AG10803 (cell line): ENCODE measurements at regions not wholly inside any gene's neighbourhood (a gene's known extent, or its start where the extent isn't known, plus 50 kb on each side); places are given as distances from the start of the nearest gene placed in this dataset.

Experiments used
- DNase-seq: peaks from one replicate; pipeline ENCODE4 v3.0.0; 2010; ENCODE audit warnings: low read depth
- H3K4me3 ChIP-seq: 2 replicates; pipeline ENCODE4 v1.5.1; 2011; ENCODE audit warnings: mild to moderate bottlenecking, low read length, control low read depth
- TF ChIP-seq, protein P1 (sequence below): conservative IDR thresholded peaks from 2 replicates; pipeline ENCODE4 v1.5.1; 2011; ENCODE audit warnings: mild to moderate bottlenecking, low read length, control low read depth, inconsistent platforms

- no peak for DNase-seq
- no peak overlapping the region for H3K4me3 ChIP-seq
- TF ChIP-seq, protein P1, sequence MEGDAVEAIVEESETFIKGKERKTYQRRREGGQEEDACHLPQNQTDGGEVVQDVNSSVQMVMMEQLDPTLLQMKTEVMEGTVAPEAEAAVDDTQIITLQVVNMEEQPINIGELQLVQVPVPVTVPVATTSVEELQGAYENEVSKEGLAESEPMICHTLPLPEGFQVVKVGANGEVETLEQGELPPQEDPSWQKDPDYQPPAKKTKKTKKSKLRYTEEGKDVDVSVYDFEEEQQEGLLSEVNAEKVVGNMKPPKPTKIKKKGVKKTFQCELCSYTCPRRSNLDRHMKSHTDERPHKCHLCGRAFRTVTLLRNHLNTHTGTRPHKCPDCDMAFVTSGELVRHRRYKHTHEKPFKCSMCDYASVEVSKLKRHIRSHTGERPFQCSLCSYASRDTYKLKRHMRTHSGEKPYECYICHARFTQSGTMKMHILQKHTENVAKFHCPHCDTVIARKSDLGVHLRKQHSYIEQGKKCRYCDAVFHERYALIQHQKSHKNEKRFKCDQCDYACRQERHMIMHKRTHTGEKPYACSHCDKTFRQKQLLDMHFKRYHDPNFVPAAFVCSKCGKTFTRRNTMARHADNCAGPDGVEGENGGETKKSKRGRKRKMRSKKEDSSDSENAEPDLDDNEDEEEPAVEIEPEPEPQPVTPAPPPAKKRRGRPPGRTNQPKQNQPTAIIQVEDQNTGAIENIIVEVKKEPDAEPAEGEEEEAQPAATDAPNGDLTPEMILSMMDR = no peak
Measured at GRCh38 chr1:88401313-88401712, 282.8 kb upstream of the PKN2 start.

- H3K4me3 ChIP-seq = no peak overlapping the region
- no peak for DNase-seq
- TF ChIP-seq, protein P1 = no peak
Measured at GRCh38 chr1:88404582-88404981, 279.5 kb upstream of the PKN2 start.

DNA sequence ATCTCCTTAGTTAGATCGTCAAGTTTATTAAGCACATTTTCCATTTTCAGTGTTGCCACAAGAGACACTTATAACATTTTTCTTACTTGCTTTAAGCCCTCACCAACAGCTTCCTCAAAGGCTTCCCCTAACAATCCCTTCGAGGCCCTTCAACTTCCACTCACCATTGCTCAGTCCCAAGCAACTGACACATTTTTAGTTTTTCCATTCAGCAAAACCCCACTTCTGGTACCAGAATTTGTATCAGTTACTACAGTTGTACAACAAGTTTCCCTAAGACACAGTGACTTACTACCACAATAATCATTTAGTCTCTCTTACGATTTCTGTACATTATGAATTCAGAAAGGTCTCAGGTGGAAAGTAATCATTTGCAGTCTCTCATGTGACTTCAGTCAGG is 276.8 kb upstream of the PKN2 start:
- TF ChIP-seq, protein P1 = no peak
- no peak for DNase-seq
- no peak overlapping the region for H3K4me3 ChIP-seq

DNA sequence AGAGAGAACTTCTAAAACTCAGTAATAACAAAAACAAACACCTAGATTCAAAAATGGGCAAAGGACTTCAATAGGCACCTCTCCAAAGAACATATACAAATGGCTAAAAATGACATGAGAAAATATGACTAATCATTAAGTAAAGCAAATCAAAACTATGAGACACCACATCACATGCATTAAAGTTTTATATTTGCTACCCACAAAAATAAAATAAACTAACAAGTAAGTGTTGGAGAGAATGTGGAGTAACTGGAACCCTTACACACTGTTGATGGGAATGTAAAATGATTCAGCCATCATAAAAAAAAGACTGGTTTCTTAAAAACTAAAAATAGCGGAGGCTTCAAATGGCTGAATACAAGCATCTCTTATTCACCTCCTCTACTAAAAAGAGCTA is 262.1 kb upstream of the PKN2 start:
- H3K4me3 ChIP-seq = no peak overlapping the region
- TF ChIP-seq, protein P1 = no peak
- DNase-seq = no peak

GRCh38 chr1:88433556-88433955 is 250.5 kb upstream of the PKN2 start:
- TF ChIP-seq, protein P1 = no peak
- H3K4me3 ChIP-seq = no peak overlapping the region
- DNase-seq = no peak

- TF ChIP-seq, protein P1 = no peak
- no peak for DNase-seq
- H3K4me3 ChIP-seq = no peak overlapping the region
Measured at GRCh38 chr1:88434836-88435235, 249.2 kb upstream of the PKN2 start.

- no peak for DNase-seq
- H3K4me3 ChIP-seq = no peak overlapping the region
- TF ChIP-seq, protein P1 = no peak
Measured at GRCh38 chr1:88441022-88441421, 243.1 kb upstream of the PKN2 start.
